ENCODE measurements at regions not wholly inside any gene's neighbourhood (a gene's known extent, or its start where the extent isn't known, plus 50 kb on each side); places are given as distances from the start of the nearest gene placed in this dataset.
"Not testable (repeated sequence)": the region's sequence is repeated elsewhere in the genome, so short reads cannot be mapped to it uniquely, and the experiment has no call there.

DNA sequence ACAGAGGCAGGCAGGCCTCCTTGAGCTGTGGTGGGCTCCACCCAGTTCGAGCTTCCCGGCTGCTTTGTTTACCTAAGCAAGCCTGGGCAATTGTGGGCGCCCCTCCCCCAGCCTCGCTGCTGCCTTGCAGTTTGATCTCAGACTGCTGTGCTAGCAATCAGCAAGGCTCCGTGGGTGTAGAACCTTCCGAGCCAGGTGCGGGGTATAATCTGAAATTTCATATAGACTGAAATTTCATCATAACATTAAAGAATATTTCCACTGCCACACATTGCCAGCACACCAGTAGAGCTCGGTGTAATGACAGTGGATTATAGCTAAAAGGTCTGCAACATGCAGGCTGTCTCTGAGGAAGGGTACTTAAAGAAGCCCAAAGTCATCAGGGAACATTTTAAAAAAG, 344.3 kb upstream of the COL8A1 start:
- not testable (repeated sequence) for H4K8ac ChIP-seq (ENCODE audit: low read depth, low read length); H2BK15ac ChIP-seq (replicated peaks; ENCODE audit: low read depth); H3K36me3 ChIP-seq (ENCODE audit: control insufficient read depth, insufficient read depth, low read length); H3K79me1 ChIP-seq (ENCODE audit: low read length); H3K79me2 ChIP-seq (ENCODE audit: control insufficient read depth, insufficient read depth, low read length); H3K4me1 ChIP-seq (ENCODE audit: control insufficient read depth, low read depth, low read length); H2BK5ac ChIP-seq (ENCODE audit: low read length); H3K27ac ChIP-seq (ENCODE audit: low read depth, low read length); H2BK120ac ChIP-seq (ENCODE audit: low read depth, low read length); H3K27me3 ChIP-seq (ENCODE audit: insufficient read depth, low read length, poor library complexity); H2AK5ac ChIP-seq (ENCODE audit: low read length); H3K23ac ChIP-seq (ENCODE audit: low read length); H4K5ac ChIP-seq (ENCODE audit: low read length); H3K4me3 ChIP-seq (ENCODE audit: low read length)
- no CpG with 5 or more reads among the region's 8 CpGs for WGBS (ENCODE audit: extremely low coverage, insufficient coverage, low lambda C conversion rate)
- Histone ChIP-seq H3K18ac (ENCODE audit: low read length) (peak overlapping the region; percentile 68), H3K4ac (ENCODE audit: low read depth, low read length) (peak overlapping the region; percentile 4), H3K4me2 (ENCODE audit: low read length) (peak overlapping the region; percentile 33), H3K9ac (ENCODE audit: low read length) (peak overlapping the region; percentile 43), H3K56ac (ENCODE audit: low read length) (peak overlapping the region; percentile 73)
- peak; percentile 37 for DNase-seq

DNA sequence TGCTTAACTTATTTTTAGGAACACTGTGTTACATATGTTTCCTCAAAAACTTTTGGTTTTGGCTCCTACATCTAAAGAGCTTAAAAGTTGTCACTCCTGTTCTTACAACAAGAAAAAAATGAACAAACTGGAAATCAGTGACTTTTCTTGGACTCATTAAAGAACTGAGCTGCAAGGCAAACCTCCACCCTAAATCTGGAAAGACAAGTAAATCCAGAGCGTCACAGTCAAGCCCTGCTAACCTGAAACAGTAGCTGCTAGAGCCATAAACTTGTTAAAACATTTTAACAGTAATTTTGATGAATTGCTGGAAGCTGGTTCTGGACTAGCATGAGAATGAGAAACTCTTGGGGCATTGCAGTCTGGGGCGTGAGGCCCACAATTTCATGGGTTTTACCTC, 350.5 kb upstream of the COL8A1 start:
- Histone ChIP-seq H3K36me3 (ENCODE audit: control insufficient read depth, insufficient read depth, low read length) (no peaks in the 10 kb centered on the region), H3K27me3 (ENCODE audit: insufficient read depth, low read length, poor library complexity) (no peaks in the 10 kb centered on the region), H3K27ac (ENCODE audit: low read depth, low read length) (no peak overlapping the region), H3K23ac (ENCODE audit: low read length) (no peak overlapping the region), H2BK5ac (ENCODE audit: low read length) (no peak overlapping the region), H3K56ac (ENCODE audit: low read length) (no peak overlapping the region), H3K4me3 (ENCODE audit: low read length) (no peak overlapping the region), H3K4ac (ENCODE audit: low read depth, low read length) (no peak overlapping the region), H3K18ac (ENCODE audit: low read length) (no peak overlapping the region), H2BK15ac (replicated peaks; ENCODE audit: low read depth) (no peak overlapping the region), H3K79me1 (ENCODE audit: low read length) (no peaks in the 10 kb centered on the region), H3K79me2 (ENCODE audit: control insufficient read depth, insufficient read depth, low read length) (no peaks in the 10 kb centered on the region), H4K8ac (ENCODE audit: low read depth, low read length) (no peak overlapping the region), H3K4me1 (ENCODE audit: control insufficient read depth, low read depth, low read length) (no peaks in the 10 kb centered on the region), H2BK120ac (ENCODE audit: low read depth, low read length) (no peak overlapping the region), H4K5ac (ENCODE audit: low read length) (no peak overlapping the region), H3K9ac (ENCODE audit: low read length) (no peak overlapping the region), H3K4me2 (ENCODE audit: low read length) (no peak overlapping the region), H2AK5ac (ENCODE audit: low read length) (no peak overlapping the region)
- DNase-seq = no peak
- no CpG with 5 or more reads among the region's 2 CpGs for WGBS (ENCODE audit: extremely low coverage, insufficient coverage, low lambda C conversion rate)

DNA sequence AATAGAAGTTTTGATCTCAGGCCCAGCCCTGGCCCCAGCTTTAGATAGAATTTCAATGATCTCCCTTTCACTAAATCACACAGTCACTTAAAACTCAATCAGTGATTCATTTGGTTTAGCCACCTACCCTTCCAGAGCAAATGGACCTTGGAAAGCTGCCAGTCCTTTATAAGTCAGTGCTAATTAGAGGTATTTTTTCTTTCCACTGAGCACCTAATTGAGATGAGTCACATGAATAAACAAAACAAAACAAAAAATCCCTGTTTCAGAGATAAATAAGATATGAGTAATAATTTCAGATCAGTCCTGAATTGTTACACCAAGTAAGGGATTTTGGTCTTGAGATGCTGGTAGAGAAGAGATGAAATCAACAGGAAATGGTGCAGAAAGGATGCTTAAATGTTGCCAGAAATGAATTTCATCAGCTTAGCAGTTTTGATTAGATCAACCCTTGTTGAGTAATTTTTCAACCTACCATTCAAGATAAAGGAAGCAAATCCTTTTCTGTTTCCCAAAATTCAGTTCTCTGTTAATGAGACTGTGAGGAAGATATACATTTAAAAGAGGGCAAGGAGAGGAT, 352.0 kb upstream of the COL8A1 start:
- DNase-seq = no peak
- Histone ChIP-seq H4K5ac (ENCODE audit: low read length) (no peak overlapping the region), H3K4me3 (ENCODE audit: low read length) (no peak overlapping the region), H3K4me1 (ENCODE audit: control insufficient read depth, low read depth, low read length) (no peaks in the 10 kb centered on the region), H3K4ac (ENCODE audit: low read depth, low read length) (peak overlapping the region; percentile 16), H3K79me2 (ENCODE audit: control insufficient read depth, insufficient read depth, low read length) (no peaks in the 10 kb centered on the region), H3K18ac (ENCODE audit: low read length) (no peak overlapping the region), H3K9ac (ENCODE audit: low read length) (no peak overlapping the region), H2BK5ac (ENCODE audit: low read length) (no peak overlapping the region), H2BK120ac (ENCODE audit: low read depth, low read length) (no peak overlapping the region), H2BK15ac (replicated peaks; ENCODE audit: low read depth) (no peak overlapping the region), H2AK5ac (ENCODE audit: low read length) (no peak overlapping the region), H4K8ac (ENCODE audit: low read depth, low read length) (no peak overlapping the region), H3K56ac (ENCODE audit: low read length) (no peak overlapping the region), H3K23ac (ENCODE audit: low read length) (no peak overlapping the region), H3K27me3 (ENCODE audit: insufficient read depth, low read length, poor library complexity) (no peaks in the 10 kb centered on the region), H3K4me2 (ENCODE audit: low read length) (no peak overlapping the region), H3K27ac (ENCODE audit: low read depth, low read length) (no peak overlapping the region), H3K36me3 (ENCODE audit: control insufficient read depth, insufficient read depth, low read length) (no peaks in the 10 kb centered on the region), H3K79me1 (ENCODE audit: low read length) (no peaks in the 10 kb centered on the region)

DNA sequence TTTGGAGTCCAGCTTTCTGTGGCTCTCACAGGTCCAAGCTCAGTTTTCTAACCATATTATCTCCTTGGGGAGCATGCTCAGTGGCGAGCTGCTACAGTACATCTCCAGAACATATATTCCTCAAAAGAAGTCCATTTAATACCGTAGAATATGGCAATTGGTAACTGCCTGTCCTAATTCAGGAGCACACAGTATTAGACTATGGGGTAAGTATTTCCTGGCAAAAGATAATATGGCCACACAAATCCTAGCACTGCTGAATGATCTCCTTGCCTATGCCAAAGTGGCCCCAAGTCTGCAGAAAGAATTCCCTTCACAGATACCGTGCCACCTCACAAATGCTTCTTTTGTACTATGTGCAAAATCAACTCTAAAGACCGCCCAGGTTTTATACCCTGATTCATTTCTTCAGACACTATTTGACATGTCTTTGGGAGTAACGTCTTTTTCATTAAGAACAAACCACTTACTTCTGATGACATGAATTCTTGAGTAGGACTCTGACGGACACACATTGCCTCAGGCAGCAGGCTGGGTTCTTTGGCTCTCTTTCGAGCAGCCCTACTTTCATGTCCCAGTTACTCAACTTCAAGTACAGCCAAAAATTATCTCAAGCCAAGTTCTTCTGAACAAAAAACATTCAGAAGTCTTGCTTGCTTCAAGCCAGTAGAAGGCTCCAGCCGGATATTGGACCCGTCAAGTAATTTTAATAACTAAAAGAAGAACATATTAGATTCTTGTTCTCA, 368.3 kb upstream of the DCBLD2 start:
- Histone ChIP-seq H3K79me2 (ENCODE audit: control insufficient read depth, insufficient read depth, low read length) (no peaks in the 10 kb centered on the region), H2AK5ac (ENCODE audit: low read length) (no peak overlapping the region), H3K23ac (ENCODE audit: low read length) (no peak overlapping the region), H2BK120ac (ENCODE audit: low read depth, low read length) (no peak overlapping the region), H3K79me1 (ENCODE audit: low read length) (no peaks in the 10 kb centered on the region), H3K4ac (ENCODE audit: low read depth, low read length) (no peak overlapping the region), H3K4me2 (ENCODE audit: low read length) (no peak overlapping the region), H3K56ac (ENCODE audit: low read length) (no peak overlapping the region), H3K4me3 (ENCODE audit: low read length) (no peak overlapping the region), H4K8ac (ENCODE audit: low read depth, low read length) (no peak overlapping the region), H2BK15ac (replicated peaks; ENCODE audit: low read depth) (no peak overlapping the region), H3K27me3 (ENCODE audit: insufficient read depth, low read length, poor library complexity) (no peaks in the 10 kb centered on the region), H4K5ac (ENCODE audit: low read length) (no peak overlapping the region), H3K27ac (ENCODE audit: low read depth, low read length) (no peak overlapping the region), H3K4me1 (ENCODE audit: control insufficient read depth, low read depth, low read length) (no peaks in the 10 kb centered on the region), H3K9ac (ENCODE audit: low read length) (no peak overlapping the region), H3K36me3 (ENCODE audit: control insufficient read depth, insufficient read depth, low read length) (no peaks in the 10 kb centered on the region), H2BK5ac (ENCODE audit: low read length) (no peak overlapping the region), H3K18ac (ENCODE audit: low read length) (no peak overlapping the region)
- no peak for DNase-seq
- no CpG with 5 or more reads among the region's 9 CpGs for WGBS (ENCODE audit: extremely low coverage, insufficient coverage, low lambda C conversion rate)

DNA sequence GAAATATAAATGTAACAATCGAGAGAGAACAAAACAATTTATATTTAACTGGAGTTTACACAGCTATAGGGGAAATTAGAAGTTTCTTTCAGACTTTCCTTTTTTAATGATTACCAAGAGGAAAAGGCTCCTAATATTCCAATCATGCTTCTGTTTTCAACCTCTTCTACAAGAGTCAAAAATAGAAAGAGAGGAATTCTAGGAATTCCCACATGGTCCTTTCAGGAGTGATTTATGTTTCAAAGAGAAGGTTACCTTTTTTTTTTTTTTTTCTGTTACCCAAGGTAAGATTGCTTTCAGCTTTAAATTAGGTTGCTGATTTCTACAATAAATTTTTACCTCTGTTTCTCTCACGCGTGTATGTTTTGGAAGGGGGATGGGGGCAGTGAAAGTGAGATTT, 355.3 kb upstream of the DCBLD2 start:
- no peak overlapping the region for H4K5ac ChIP-seq (ENCODE audit: low read length)
- peak; percentile 3 for DNase-seq
- H3K36me3 ChIP-seq (ENCODE audit: control insufficient read depth, insufficient read depth, low read length) = no peaks in the 10 kb centered on the region
- H3K79me2 ChIP-seq (ENCODE audit: control insufficient read depth, insufficient read depth, low read length) = no peaks in the 10 kb centered on the region
- no peak overlapping the region for H3K18ac ChIP-seq (ENCODE audit: low read length)
- no peak overlapping the region for H4K8ac ChIP-seq (ENCODE audit: low read depth, low read length)
- H3K79me1 ChIP-seq (ENCODE audit: low read length) = no peaks in the 10 kb centered on the region
- H3K23ac ChIP-seq (ENCODE audit: low read length) = no peak overlapping the region
- no peaks in the 10 kb centered on the region for H3K27me3 ChIP-seq (ENCODE audit: insufficient read depth, low read length, poor library complexity)
- no peak overlapping the region for H3K4me2 ChIP-seq (ENCODE audit: low read length)
- no peak overlapping the region for H3K4me3 ChIP-seq (ENCODE audit: low read length)
- no peak overlapping the region for H2BK15ac ChIP-seq (replicated peaks; ENCODE audit: low read depth)
- no peak overlapping the region for H2AK5ac ChIP-seq (ENCODE audit: low read length)
- no peak overlapping the region for H3K9ac ChIP-seq (ENCODE audit: low read length)
- no peak overlapping the region for H3K4ac ChIP-seq (ENCODE audit: low read depth, low read length)
- H2BK120ac ChIP-seq (ENCODE audit: low read depth, low read length) = no peak overlapping the region
- H3K4me1 ChIP-seq (ENCODE audit: control insufficient read depth, low read depth, low read length) = no peaks in the 10 kb centered on the region
- no CpG with 5 or more reads among the region's 3 CpGs for WGBS (ENCODE audit: extremely low coverage, insufficient coverage, low lambda C conversion rate)
- H2BK5ac ChIP-seq (ENCODE audit: low read length) = no peak overlapping the region
- H3K27ac ChIP-seq (ENCODE audit: low read depth, low read length) = no peak overlapping the region
- H3K56ac ChIP-seq (ENCODE audit: low read length) = no peak overlapping the region

DNA sequence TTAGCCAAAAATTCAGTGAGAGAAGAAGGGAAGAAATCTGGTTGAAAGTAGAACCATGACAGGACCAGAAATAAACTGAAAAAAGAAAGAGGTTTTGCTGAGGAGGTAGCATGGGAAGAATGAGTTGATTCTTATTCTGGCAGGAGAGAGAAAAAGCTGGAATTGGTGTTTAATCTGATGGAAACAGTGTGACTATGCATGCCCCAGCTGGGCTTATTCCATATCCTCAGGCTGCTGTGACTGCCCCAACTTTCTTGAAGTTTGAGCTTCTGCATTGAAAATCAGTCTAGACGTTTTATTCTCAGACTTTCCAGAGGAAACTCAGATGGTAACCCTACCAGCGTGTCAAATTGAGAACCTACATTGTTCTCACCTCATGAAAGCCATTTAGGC, 352.5 kb upstream of the DCBLD2 start:
- Histone ChIP-seq H3K27me3 (ENCODE audit: insufficient read depth, low read length, poor library complexity) (no peaks in the 10 kb centered on the region), H2BK15ac (replicated peaks; ENCODE audit: low read depth) (no peak overlapping the region), H3K79me1 (ENCODE audit: low read length) (no peaks in the 10 kb centered on the region), H3K36me3 (ENCODE audit: control insufficient read depth, insufficient read depth, low read length) (no peaks in the 10 kb centered on the region), H3K4me2 (ENCODE audit: low read length) (no peak overlapping the region), H3K56ac (ENCODE audit: low read length) (no peak overlapping the region), H3K23ac (ENCODE audit: low read length) (no peak overlapping the region), H3K4me1 (ENCODE audit: control insufficient read depth, low read depth, low read length) (no peaks in the 10 kb centered on the region), H4K8ac (ENCODE audit: low read depth, low read length) (no peak overlapping the region), H2AK5ac (ENCODE audit: low read length) (no peak overlapping the region), H3K27ac (ENCODE audit: low read depth, low read length) (no peak overlapping the region), H3K18ac (ENCODE audit: low read length) (no peak overlapping the region), H2BK120ac (ENCODE audit: low read depth, low read length) (no peak overlapping the region), H3K79me2 (ENCODE audit: control insufficient read depth, insufficient read depth, low read length) (no peaks in the 10 kb centered on the region), H4K5ac (ENCODE audit: low read length) (no peak overlapping the region), H3K4me3 (ENCODE audit: low read length) (no peak overlapping the region), H3K9ac (ENCODE audit: low read length) (no peak overlapping the region), H2BK5ac (ENCODE audit: low read length) (no peak overlapping the region), H3K4ac (ENCODE audit: low read depth, low read length) (no peak overlapping the region)
- no peak for DNase-seq
- no CpG with 5 or more reads among the region's 2 CpGs for WGBS (ENCODE audit: extremely low coverage, insufficient coverage, low lambda C conversion rate)
